Esophagus squamous epithelium (tissue), 4 donors: ENCODE measurements at regions not wholly inside any gene's neighbourhood (a gene's known extent, or its start where the extent isn't known, plus 50 kb on each side); places are given as distances from the start of the nearest gene placed in this dataset.

Experiments
- POLR2A ChIP-seq, 4 donors: fragments of 450-650 bp; IDR thresholded peaks; one replicate each; pipeline ENCODE4 v1.6.1; 2017; ENCODE audit warnings: antibody characterized with exemption in 4 of 4, mild to moderate bottlenecking in 4 of 4, moderate library complexity in 3 of 4
- TF ChIP-seq, protein P1 (sequence below), 6 experiments: fragments of 450-650 bp in 4 of 6; fragments of 200-600 bp in 2 of 6; sonication (generic) in 2 of 6; IDR thresholded peaks; one replicate each; pipeline ENCODE4 v1.5.1; 2016 to 2019; ENCODE audit warnings: antibody characterized with exemption in 6 of 6, mild to moderate bottlenecking in 4 of 6, moderate library complexity in 4 of 6

DNA sequence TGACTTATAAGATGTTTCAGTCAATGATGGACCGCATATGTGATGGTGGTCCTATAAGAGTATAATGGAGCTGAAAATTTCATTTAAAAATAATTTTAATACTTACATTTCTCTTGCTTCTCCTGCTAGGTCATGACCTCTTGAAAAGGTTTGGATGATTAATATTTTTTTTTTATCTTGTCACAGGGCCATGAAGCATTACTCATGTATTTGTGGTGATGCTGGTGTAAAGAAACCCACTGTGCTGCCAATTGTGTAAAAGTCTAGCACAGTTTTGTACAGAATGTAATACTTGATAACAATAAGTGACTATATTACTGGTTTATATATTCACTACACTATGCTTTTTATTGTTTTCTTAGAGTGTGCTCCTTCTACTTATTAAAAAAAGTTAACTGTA lies 124.2 kb upstream of the CELF4 start:
- TF ChIP-seq, protein P1, sequence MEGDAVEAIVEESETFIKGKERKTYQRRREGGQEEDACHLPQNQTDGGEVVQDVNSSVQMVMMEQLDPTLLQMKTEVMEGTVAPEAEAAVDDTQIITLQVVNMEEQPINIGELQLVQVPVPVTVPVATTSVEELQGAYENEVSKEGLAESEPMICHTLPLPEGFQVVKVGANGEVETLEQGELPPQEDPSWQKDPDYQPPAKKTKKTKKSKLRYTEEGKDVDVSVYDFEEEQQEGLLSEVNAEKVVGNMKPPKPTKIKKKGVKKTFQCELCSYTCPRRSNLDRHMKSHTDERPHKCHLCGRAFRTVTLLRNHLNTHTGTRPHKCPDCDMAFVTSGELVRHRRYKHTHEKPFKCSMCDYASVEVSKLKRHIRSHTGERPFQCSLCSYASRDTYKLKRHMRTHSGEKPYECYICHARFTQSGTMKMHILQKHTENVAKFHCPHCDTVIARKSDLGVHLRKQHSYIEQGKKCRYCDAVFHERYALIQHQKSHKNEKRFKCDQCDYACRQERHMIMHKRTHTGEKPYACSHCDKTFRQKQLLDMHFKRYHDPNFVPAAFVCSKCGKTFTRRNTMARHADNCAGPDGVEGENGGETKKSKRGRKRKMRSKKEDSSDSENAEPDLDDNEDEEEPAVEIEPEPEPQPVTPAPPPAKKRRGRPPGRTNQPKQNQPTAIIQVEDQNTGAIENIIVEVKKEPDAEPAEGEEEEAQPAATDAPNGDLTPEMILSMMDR (IDR thresholded peaks at IDR 0.05): no peak
- no peak for TF ChIP-seq POLR2A (IDR thresholded peaks at IDR 0.05)
